GM19395 (cell line): ENCODE measurements at regions not wholly inside any gene's neighbourhood (a gene's known extent, or its start where the extent isn't known, plus 50 kb on each side); places are given as distances from the start of the nearest gene placed in this dataset.

Experiments used
- ATAC-seq: cut with Tn5 transposase; IDR thresholded peaks from one replicate; pipeline ENCODE4 v1.9.1; 2021; ENCODE audit warnings: mild to moderate bottlenecking, moderate library complexity; ENCODE audit not compliant: unreplicated experiment

GRCh38 chr7:42625421-42625820 is 286.4 kb downstream of the C7orf25 start:
- no peak for ATAC-seq

DNA sequence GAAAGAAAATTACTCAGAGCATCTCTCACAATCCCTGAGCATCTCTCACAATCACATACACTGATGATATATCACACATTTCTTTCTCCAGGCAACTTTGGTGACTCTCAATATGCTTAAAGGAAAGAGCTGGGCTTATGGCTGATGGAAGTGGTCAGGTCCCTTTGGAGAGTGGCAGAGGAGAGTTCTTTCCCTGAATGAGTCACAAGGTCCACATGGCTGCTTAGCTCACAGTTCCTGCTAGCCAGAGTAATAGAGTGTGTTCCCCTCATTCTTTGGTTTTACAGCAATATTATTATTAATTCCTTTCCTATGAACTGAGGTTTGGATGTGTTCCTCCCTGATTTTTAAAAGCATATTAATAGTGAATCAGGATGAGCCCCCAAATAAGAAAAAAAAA is 287.4 kb downstream of the C7orf25 start:
- ATAC-seq = no peak

DNA sequence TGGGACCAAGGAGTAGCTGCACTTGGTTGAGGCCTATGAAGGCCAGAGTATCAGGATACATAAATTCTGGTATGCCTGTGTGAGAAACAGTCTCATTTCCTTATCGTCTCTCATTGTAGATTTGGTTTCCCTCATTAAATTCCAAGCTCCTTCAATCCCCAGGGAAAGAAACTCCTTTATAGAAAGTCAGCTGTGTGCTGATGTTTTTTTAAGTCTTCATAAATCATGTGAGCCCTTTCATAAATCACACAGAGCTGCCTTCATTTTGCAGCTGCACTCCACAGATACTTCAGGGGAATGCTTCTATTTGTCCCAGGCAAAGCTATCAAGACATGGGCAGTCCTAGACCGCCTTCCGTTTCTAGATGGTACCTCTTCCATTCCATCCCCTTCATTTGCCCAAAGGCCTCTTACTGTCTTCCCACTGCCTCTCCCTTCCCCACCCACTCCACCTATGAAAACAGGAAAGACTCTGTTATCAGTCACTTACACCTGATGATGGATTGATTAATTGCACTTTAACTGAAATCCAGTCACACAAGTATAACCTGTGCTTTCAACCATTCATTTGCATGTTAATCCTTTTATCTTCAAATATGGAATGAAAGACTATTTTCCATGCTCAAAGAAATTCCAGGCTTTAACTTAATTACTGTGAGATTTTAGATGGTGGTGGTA is 290.2 kb downstream of the C7orf25 start:
- ATAC-seq = no peak

- ATAC-seq = no peak
Observed at GRCh38 chr7:42618651-42619360, 293.1 kb downstream of the C7orf25 start.

GRCh38 chr7:42617806-42618457 is 293.9 kb downstream of the C7orf25 start:
- ATAC-seq = no peak

DNA sequence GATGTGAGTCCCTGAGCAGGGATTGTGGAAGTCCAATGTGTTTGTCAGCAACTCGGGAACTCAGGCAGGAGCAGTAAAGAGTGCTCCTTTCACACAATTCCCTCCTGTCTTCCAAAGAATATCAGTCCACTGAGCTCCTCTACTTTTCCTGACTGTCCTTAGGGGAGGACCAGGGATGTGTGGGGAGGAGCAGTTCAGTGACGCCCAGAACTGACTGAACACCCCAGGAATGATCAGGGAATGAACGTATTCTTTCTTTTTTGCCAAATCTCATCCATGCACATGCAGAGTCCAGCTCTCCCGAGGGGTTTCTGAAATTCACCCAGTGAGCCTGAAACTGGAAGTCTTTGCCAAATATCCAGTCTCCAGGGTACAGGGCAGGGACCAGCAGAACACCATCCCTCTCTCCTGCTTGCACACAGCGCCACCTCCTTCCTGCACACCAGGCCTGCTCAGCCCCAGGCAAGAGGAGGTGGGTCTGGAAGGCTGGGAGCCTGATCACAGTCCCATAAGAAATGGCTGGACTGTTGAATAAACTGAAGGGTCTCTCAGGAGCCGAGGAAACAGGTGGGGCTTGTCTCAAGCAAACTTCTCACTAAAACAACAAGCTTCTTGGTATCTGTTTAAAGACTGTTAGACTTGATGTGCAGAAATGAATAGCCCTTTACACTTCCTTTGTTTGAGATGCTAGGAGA is 294.7 kb downstream of the C7orf25 start:
- no peak for ATAC-seq

GRCh38 chr7:42614636-42615035 is 297.2 kb downstream of the C7orf25 start:
- no peak for ATAC-seq

DNA sequence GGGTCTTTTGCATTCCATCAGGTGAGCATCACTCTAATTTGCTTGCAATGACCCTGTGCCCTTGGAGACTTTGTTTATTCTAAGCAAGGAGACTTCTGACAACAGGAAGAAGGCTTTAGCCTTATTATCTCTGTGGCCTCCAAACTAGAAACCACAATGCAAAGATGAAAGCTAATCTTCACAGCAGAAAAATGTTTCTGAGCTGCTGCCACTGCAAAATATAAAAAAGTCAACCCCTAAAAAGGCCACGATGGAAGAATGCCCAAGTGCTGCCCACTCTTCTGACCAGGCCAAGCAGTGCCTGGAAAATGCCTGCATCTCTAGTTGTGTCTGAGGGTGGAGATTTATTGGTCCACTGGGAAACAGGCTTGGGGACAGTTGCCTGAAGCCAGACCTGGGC is 299.9 kb downstream of the C7orf25 start:
- ATAC-seq = no peak

- ATAC-seq = no peak
Observed at GRCh38 chr7:42611289-42611928, 300.5 kb downstream of the C7orf25 start.

DNA sequence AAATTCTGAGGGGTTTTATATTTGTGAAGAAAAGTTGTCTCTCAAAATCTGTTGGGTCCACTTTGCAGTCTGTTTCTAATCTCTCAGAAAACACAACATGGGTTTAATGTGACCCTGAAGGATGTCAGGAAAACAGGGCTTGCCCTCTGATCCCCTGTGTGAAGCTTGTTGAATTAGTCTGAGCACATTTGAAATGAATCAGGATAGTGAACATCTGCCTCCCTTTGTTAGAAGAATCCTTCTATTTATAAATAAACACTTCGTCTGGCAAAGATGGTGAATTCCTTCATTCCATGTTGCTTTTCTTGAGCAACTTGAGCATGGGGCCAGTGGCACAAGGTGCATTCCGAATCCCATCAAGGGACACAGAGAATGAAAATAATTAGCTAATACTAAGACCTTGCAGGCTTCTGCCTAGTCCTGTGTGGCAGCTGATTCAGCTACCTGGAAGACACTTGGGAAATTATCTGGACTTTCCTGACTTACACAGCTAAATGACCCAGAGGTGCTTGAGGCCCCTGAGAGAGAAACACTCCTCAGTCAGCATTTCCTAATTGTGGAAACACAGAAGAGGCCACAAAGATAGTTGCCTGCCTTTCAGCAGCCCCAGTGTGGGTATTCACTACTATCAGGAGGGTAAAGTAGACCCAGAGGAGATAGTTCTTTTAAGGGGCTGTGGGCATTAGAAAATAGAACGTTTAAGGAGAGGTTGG is 305.5 kb downstream of the C7orf25 start:
- no peak for ATAC-seq

GRCh38 chr7:42605406-42606192 is 306.3 kb downstream of the C7orf25 start:
- no peak for ATAC-seq

DNA sequence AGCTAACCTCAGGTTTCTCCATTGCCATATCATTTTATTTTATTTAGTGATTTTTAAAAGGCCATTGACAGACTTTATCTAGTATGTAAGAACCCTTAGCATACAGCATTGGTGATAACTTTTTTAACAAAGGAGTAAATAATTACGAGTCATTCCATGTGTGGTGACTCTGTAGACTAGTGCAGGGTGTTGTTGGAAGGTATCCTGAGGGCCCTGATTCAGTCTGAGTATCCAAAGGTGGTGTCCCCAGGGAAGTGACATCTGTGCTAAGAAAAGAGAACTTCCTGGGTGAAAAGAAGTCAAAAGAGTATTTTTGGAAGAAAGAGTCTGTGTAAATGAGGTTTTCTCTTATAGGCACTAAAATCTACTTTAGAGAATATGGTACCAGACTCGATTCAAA is 308.4 kb downstream of the C7orf25 start:
- no peak for ATAC-seq

GRCh38 chr7:42597300-42597699 is 314.6 kb downstream of the C7orf25 start:
- ATAC-seq = no peak

DNA sequence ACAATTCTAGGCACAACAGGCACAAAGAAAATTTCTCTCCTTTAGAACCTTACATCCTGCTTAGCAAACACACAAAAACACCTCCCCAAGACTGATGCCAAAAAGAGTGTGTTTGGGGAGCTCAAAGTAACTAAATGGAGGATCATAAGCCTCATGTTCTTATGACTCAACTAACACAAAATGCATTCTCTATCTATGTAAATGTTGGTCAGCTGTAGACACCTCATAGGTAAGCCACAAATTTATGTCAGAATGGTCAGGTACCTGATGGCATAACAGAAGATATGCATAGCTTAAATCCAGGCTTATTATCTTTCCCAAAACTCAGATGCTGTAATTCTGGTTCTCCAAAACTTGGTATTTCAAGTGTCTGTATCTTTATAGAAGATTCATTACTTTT is 315.1 kb downstream of the C7orf25 start:
- no peak for ATAC-seq

GRCh38 chr7:42593860-42594259 is 318.0 kb downstream of the C7orf25 start:
- no peak for ATAC-seq

- no peak for ATAC-seq
Observed at GRCh38 chr7:42590771-42591310, 321.0 kb downstream of the C7orf25 start.

GRCh38 chr7:42588876-42589275 is 323.0 kb downstream of the C7orf25 start:
- no peak for ATAC-seq

DNA sequence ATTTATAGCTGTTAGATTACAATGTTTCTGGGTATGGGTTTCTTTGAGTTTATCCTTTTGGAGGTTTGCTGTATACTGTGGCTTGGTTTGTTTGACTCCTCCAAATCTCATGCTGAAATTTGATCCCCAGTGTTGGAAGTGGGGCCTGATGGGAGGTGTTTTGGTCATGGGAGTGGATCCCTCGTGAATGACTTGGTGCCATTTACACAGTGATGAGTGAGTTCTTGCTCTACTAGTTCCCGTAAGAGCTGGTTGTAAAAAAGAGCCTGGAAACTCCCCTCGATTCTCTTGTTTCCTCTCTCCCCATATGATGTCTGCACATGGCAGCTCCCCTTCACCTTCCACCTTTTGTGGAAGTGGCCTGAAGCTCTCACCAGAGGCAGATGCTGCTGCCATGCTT is 324.1 kb downstream of the C7orf25 start:
- no peak for ATAC-seq

DNA sequence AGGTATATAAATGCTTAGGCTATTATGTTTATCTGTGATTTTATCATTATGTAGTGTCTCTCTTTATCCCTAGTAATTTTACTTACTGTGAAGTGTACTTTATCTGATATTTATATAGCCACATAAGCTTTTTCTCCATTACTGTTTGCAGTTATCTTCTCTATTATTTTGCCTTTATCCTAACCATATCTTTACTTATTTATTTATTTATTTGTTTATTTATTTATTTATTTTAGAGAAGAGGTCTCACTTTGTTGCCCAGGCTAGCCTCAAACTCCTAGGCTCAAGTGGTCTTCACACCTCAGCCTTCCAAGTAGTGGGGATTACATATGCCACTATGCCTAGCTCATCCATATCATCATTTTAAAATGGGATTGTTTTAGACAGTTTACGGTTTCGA is 331.8 kb downstream of the C7orf25 start:
- no peak for ATAC-seq
